Stimulated activated CD4-positive, alpha-beta T cell treated with anti-CD3 and anti-CD28 coated beads, Interleukin-15, amount 100 ng/mL, for 24 hours (primary cell): ENCODE measurements at regions not wholly inside any gene's neighbourhood (a gene's known extent, or its start where the extent isn't known, plus 50 kb on each side); places are given as distances from the start of the nearest gene placed in this dataset.

Experiments
- DNase-seq: peaks from one replicate; pipeline ENCODE4 v3.0.0-alpha.2; 2020

DNA sequence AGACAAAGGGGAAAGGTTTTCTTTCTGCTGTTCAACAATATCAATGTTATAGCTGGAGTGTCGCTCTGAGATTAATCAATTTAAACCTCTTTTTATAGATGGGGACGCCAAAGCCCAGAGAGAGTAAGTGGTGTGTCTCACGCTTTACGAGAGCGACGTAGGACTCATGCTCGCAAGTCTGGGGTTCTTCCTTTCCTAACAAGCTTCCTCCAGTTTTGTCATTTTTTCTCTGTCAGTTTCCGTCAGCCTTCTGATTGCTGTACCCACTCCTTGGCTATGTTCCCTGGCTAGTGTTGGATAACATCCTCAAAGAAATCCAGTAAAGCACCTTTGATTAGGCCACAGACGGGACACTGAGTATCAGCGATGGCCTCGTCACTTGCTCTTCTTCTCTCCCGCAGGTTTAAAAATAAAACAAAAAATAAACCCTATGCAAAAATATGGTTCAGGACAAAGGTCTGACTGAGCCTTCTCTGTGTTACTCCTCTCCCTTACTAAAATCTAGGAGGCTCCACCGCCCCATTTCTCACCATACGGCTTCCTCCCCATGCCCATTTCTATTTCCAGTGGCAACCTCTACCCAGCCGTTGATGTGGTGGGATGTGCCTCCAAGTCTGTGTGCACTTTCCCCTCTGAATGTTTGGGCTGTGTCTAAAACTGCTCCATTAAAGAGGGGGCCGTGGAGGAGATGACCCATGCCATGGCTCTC lies 172.7 kb upstream of the PARP11 start:
- no peak for DNase-seq

DNA sequence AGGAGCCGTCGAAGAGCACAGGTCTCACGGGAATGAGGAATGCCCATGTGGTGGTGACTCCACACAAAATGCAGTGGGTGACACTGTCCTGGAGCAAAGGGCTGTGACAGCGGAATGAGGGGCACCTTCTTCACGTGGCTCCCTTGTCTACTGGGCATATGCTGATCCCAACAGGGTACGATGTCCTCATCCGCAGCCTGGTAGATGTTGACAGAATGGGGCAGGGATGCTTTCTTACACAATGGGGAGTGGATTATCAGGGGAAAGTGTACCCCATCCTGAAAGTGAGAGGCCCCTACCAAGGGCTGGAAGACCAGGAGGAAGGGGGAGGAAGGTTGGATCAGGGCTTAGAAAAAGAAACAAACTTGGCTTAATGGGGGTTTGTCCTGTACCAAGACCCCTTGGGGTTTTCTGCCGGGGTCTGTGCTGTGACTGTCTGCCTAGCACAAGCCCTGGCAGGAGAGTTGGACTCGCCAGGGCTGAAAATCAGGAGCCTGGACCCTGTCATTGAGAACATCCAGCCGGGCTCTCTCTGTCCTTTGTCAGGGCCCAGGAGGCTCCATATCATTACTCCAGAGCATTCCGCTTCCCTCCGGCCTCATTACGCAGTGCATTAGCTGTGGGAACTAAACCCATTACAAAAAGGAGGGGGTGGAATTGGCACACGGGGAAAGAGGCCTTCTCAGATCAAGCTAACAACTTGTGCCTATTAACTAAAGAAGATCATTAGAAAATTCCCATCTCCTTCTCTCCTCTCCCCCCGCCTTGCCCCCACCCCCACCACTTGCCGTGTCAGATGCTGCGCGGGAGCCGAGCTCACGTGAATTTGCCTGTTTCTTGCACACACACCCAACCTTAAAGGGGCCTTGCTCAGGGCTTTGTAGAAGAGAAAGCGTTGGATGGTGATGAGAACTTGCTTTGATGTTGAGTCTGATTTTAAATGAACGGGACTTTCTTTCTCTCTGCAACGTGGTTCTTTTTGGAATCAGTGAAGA lies 171.8 kb upstream of the PARP11 start:
- DNase-seq = no peak

DNA sequence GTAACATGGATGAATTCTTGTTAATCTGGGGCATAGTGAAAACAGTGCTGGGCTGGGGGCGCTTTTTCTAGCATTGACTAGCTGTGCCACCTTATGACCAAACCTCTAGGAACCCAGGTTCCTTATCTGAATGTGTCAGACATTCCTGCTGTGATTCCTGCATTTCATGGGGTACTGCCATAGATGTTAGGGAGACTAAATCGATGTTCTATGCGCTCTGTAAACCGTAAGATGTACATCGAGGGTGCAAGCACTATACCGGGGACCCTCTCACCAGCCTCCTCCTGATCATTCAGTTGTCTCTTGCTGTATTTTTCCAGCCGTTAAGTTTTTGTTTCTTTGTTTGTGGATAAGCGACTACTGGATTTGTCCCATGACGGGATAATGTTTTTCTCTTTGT lies 170.9 kb upstream of the PARP11 start:
- no peak for DNase-seq

DNA sequence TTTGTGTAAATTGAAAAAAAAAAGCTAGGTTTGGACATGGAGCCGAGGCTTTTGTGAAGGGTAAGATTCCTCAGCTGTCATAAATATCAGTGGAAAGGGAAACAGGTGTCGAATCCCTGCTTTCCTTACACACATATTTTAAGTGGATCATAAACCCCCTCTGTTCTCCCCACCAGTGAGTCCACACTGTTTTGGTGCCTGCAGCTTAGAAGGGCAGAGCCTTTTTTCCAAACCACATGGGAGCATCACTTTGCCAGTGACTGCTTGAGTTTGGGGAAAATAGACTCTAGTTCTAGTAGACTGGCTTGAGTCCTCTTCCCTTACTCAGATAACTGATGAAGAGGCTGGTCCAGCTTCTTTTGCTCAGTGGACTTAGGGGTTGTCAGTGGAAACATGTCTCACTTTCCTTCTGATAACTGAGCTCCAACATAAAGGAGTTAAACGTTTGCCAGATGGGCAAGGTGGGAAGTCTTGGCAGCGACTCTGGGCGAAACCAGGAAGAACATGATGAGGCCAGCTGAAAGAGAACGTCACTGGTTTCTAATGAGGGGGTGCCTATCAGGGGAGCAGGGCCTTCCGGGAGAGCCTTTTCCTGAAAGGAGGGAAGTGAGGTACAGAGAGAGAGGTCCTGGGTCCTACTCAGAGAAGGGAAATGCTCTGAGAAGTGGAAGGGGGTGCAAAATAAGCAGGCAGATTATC lies 168.1 kb upstream of the PARP11 start:
- DNase-seq = no peak

DNA sequence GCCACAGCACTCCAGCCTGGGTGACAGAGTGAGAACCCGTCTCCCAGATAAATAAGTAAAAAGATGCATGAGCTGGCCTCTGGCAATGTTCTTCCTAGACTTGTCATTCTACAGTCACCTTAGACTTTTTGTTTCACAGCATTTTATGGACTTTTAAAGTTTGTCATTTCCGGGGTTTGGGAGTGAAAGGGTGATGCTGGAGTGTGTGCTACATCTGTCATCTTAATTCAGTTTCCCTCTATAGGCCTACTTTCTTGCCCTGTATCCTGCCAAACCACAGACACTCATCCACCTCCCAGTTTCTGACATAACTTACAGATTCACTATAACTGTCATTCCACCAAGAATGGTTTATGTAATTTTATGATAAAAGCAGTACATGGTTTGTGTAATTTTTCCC lies 166.7 kb upstream of the PARP11 start:
- DNase-seq = no peak

DNA sequence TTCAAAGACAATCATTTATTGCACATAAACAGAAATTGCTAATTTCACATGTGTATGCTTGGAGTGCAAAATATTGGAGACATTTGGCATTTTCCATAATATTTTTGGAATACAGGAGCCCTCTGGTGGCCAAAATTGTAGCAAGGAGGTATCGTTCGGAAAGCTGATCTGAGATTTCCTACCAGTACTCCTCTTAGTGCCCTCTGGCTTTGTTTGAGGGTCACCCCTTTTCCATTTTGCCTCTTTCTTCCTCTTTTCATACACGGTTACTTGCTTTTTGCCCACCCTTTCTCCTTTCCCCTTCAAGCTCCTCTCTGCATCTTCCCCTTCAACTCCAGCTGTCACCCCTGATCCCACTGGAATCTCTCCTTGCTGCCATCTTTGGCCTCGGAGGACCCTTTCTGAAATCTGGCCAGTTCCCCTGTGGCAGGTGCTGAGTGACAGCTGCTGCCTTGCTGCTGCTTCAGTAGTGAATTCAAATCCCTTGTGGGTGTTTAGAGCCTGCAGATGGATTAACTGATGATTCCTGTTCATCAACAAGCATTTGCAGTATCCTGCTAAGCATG lies 164.6 kb upstream of the PARP11 start:
- peak; percentile 13 for DNase-seq

DNA sequence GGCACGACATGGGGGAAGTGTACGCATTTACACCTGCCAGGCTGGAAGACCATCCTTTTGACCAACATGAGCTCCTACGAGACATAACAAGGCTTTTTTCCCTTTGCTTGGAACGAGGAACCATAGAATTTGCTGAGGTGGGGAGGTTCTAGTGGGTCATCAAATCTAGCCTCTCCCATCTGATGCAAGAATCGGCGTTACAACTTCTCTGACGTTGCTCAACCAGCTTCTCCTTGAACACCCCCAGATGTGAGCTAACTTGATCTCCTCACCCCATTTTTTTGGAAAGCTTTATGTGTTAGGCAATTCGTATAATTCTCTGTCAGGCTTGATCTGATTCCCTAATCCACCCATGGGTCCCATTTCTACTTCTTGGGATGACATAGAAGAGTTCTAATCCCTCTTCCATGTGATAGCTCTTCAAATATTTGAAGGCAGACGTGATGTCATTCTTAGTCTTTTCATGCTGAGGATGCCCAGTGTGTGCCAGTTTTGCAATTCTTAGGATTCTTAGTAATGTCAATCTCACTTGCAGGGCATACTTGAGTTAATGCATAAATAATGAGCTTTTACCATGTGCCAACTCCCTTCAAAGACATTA lies 163.6 kb upstream of the PARP11 start:
- no peak for DNase-seq

DNA sequence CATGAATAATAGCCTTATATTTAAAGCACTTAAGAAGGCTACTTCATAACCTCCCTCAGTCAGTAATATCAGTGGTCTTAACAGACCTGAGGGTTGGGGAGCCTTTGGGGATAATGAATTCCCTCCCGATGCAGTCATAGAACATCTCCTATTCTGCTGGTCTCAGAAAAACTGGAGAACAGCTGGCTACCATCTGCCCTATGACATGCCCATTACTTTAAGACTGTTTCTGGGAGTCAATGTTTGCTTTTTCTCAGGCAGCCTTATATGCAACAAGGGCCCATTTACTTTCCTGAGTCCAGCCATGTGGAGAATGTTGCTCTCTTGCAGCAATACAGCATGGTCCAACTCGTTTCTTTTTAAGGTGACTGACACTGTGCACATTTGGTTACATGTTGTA lies 161.7 kb upstream of the PARP11 start:
- no peak for DNase-seq

DNA sequence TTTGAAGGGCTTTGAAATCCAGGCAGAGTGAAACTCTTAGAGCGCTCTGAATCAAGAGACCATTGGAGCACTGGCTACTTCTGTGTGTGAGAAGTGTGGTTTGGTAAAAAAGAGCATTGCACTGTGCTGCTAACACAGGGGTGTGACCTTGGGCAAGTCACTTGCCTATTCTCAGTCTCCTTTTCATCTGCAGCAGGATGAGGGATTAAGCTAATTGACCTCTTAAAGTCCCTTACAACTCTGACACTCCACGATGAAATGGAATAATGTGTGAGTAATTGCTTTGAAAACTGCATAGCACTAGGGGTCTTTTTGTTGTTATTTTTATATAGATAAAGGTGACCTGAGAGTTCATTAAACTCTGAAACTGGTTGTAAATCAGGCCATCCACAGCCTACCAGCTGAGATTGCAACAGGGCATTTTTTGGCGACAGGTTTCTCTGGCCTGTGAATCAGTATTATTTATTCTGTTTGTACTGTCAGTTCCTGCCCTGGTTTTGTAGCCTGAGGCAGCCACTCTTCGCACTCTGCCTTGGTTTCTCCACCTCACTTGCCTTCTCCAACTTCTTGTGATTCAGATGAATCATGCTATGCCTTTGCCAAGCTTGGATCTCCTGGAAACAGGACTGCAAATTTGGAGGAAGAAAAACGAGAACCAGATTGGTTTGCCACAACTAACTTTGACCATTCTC lies 159.9 kb upstream of the PARP11 start:
- DNase-seq = no peak

DNA sequence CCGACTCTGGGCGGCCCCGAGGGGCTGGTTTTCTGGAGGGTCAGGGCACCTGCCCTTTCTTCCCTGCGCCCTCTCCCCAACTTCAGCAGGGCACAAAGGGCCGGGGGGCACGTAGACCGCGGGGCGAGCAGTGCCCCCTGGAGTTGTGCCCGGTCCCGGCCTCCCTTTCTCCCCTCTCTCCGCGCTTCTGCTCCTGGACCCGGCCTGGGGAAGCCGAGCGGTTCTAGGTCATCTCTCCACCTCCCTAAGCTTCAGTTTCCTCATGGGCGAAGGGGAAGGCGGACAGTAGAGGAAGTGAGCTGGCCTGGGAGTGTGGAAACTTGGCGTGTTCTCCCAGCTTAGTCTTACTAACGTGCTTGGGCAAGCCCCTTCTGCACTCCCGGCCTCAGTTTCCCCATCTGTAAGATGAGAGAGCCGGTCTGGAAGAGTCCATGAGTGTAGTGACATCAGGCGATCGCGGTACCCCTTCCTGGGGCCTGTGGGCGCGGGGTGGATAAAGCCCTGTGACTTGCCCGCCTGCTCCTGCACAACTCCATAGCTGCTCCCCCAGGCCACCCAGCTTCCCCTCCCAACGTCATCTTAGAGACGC lies 158.6 kb upstream of the PARP11 start:
- DNase-seq = no peak

DNA sequence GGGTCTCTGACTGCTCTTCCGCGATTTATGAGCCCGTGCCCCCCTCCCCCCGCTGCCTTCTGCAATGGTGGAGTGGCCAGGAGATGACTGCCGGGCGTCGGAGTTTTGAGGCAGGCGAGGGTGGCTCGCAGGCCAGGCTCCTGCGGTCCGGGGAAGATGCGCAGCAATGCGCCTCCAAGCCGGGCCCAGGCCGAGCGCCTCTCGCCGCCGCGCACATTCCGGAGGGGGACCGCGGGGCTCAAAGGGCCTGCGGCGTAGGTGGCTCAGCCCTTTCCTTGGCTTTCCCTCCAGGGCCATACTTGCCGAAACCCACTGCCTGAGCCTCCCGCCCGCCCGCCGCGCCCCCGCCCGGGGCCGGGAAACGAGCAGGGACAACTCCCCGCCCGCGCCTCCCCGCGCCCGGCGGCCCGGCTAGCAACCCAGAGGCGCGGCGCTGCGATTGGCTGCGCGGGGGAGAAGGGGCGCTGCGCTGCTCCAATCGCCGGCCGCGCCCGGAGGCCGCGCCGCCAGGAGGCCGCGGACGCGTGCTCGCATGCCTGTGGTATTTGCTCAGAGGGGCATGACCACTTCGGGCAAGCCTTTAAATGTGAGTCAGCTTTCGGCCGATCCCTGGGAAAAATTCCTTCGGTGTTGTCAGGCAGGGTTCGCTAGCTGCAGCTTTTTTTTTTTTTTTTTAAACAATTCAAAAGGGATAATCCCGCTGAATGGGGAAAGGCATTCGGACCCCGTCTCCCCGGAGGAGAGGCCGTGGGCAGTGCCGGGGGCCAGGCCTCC lies 157.9 kb upstream of the PARP11 start:
- peak; percentile 85 for DNase-seq

DNA sequence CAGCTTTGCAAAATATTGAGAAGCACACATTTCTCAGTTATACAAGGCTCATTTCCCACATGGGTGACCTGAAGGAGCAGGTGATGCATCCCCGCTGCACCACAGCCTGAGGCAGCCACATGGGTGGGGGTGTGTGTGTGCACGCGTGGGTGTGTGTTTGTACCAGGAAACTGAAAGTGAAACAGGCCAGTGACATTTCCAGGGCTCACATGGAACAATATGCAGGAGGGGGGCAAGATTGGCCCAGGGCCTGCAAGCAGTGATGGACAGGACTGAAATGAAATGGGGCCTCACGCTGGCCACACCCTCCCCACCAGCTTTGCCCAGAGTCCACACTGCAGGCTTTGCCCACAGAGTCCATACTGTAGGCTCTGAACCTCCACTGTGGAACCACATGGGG lies 154.2 kb upstream of the PARP11 start:
- DNase-seq = peak; percentile 72

DNA sequence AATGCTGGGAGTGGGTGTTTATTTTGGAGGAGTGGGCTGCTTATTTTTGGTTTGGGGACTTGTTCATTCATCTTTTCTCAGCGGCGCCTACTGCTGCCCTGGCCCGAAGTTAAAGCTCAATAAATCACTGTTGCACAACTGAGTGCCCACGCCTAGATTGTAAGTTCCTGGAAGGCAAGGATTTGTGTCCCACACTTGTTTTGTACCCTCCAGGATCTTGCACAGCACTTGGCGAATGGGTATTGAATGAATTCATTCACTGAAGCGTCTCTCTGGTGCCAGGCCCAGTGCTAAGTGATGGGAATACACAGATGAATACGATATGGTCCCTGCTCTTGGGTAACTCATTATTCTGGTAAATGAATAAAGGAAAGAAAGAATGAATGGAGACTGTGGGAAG lies 153.3 kb upstream of the PARP11 start:
- DNase-seq = no peak

DNA sequence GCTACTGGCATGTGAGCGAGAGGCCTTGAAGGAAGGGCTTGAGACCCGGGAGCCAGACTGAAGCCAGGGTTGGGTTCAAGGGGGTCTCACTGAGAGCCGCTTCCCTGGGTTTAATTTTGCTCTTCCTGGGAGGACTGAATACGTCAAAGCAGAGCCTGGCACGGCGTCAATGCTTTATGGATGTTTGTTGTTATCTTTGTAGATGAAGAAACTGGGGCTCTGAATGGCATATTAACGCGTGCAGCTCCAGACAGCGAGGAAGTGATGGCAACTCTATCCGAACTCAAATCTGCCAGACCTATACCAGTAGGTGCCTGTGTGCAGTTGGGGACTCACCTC lies 152.8 kb upstream of the PARP11 start:
- DNase-seq = no peak

DNA sequence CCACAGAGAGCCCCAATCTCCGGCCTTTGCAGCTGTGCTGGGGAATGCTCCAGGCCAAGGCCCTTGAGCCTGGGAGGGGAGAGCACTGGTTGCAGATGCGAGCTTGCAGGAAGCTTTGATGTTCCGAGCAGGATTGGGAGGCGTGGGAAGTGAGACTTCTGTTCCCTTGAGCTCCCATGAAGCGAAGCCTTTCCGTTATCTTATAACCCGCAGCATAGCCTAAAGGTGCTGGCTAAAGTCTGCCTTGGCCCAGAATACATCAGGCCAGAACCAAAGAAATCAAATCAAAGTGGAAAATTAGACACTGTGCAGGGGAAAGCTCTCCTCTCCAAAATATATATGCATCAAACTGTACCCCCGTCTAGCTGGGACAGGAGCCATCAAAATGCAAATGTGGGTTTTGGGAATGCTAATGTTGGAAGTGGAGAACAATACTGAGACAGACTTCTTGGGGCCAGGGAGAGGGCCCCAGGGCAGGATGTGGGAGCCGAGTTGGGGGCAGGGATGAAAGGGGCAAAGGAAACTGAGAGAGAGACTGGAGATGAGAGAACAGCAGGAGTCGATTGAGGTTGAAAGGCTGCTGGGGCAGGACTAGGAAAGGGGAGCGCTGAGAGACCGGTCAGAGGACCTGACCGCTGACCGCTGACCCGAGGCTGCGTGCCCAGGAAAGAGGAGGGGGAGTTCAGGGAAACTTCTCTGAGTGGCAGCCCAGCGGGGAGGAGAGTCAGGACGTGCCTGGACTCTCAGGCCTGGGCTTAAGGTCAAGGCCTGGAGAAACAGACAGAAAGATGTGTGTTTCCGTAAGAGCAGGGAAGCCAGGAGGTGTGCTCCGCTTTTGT lies 152.2 kb upstream of the PARP11 start:
- no peak for DNase-seq

DNA sequence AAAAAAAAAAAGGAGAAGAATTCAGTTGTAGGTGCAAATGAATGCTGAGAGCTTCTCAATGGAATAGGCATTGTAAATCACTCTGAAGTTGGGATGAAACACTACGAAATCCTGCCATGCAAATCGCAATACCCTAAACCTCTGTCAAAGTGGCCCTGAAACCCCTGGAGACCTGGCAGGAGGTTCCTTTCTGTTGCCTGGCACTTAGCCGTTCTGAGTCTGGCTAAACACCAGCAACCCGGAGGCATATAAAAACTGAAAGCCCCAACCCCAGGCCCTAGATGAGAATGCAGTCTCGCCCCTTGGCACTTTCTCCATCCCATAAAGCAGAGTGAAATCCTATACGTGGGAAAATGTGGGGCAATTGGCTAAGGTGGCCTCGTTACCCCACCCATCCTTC lies 151.5 kb upstream of the PARP11 start:
- DNase-seq = no peak

DNA sequence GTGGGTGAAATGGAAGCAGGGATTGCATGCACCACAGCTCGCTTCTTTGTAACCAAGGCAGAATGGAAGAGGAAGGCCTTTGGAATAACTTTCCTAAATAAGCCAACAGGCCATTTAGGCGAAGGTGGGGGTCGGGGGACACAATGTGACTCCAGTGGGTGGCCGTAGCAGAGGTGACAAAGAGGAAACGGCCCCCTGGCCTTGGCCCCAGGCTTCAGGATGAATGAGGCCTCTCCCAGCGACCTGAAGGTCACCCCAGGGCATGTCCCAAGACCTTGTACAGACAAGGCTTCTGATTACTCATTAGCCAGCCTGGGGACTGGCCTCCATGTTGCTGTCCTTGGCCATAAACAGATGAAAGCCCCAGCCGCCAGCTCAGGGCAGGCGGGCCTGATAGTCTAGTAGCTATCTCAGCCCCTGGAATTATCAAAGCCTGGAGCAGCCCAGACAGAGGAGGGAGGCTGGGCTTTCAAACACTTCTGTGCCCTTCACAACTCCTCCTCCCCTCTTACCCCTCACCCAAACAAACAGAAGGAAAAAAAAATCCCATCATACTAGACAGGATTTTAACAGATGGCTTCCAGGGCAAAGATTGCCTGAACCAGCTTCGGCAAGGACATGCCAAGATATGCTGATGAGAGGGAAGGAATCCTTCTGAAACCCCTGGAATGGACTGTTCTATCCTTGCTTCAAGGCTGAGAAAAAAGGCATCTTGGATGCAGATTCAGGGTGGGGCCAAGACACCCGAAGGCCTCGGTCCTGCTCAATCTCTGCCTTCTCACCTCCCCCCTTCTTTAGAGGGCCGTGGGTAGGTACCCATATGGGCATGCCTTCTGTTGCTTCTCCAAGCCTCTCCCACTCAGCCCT lies 142.3 kb upstream of the PARP11 start:
- no peak for DNase-seq

DNA sequence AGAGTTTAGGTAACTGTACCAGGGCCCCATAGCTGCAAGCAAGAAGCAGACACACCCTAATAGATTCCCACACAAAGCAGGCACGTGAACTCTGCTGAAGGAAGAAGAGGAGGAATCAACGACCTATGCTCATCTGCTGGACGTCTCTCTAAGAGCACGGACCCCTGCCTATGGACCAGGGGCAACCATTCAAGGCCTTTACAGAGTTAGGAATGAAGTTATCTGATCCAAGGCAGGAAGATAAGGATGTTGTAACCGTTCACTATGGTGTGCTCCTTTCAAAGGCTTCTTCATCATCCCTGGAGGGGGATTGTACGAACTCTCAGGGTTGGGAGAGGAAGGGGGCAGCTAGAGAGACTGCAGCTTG lies 141.6 kb upstream of the PARP11 start:
- no peak for DNase-seq

DNA sequence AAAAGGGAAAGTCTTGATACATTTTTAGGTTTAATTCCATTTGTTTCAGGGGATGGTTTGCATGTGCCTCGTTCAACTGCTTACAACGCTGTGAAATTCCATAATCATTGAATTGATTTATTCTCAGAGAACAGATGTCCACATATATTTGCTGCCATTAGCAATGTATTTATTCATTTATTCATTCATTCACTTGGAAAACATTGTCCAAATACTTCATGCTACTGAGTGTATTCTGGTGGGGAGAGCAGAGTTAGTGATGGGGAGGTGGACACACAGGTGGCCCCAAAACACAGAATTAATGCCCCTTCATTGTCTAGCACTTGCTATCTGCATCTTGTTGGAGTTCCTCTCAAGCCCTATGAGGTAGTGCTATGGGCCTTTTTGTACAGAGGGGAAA lies 141.2 kb upstream of the PARP11 start:
- DNase-seq = no peak
